GM12878 (cell line): ENCODE measurements at regions not wholly inside any gene's neighbourhood (a gene's known extent, or its start where the extent isn't known, plus 50 kb on each side); places are given as distances from the start of the nearest gene placed in this dataset.

ENCODE experiments used
- ATAC-seq: fragments of 200-7000 bp; cut with Tn5 transposase; 3 replicates; pipeline ENCODE4 v1.9.1; 2020; ENCODE audit warnings: mild to moderate bottlenecking, moderate library complexity
- BruUV-seq: library from RNA; stranded (reverse); fragments of 400-500 nt; replicated peaks from 2 replicates; lab custom pipeline; 2021; lab: Mats Ljungman, UMichigan
- CTCF ChIA-PET: fragments of 300-600 bp; sonication (Branson Sonifier 250); formaldehyde crosslinking; extraction: SDS; loops from one replicate; lab custom pipeline; 2021; ENCODE audit warnings: inconsistent platforms; lab: Yijun Ruan, JAX
- POLR2A ChIA-PET: fragments of 350-600 bp; formaldehyde crosslinking; extraction: SDS; loops from one replicate; lab custom pipeline; 2021; ENCODE audit warnings: inconsistent platforms; lab: Charles Lee
- RAD21 ChIA-PET: fragments of 300-600 bp; sonication (Branson Sonifier 250); formaldehyde crosslinking; loops from one replicate; lab custom pipeline; 2023; ENCODE audit warnings: antibody characterized with exemption; ENCODE audit not compliant: unreplicated experiment; lab: Charles Lee
- SMC1A ChIA-PET: fragments of 300-600 bp; sonication (Branson Sonifier 250); formaldehyde crosslinking; loops from one replicate; lab custom pipeline; 2023; ENCODE audit not compliant: unreplicated experiment, uncharacterized antibody; lab: Charles Lee
- DNase-seq: peaks from one replicate; pipeline ENCODE4 v3.0.0-alpha.2; 2011; ENCODE audit warnings: low read depth, low spot score
- FAIRE-seq: peaks from 3 replicates; lab custom pipeline; 2011; peaks lifted over from hg19 to GRCh38; lab: Jason Lieb, UNC
- H2AFZ ChIP-seq: 2 replicates; pipeline ENCODE4 v1.6.0; 2011; ENCODE audit warnings: low read depth, low read length, control low read depth; ENCODE audit not compliant: control insufficient read depth
- H3K27ac ChIP-seq: 2 replicates; pipeline ENCODE4 v1.5.1; 2011; ENCODE audit warnings: control low read depth; ENCODE audit not compliant: control insufficient read depth, insufficient read depth
- H3K27me3 ChIP-seq, 2 experiments: replicated peaks in 1 of 2; 2 replicates each; pipeline versions ENCODE4 v1.6.0 to v1.6.1; 2011; ENCODE audit warnings: low read length in 1 of 2; ENCODE audit not compliant: control insufficient read depth in 2 of 2, insufficient read depth in 2 of 2
- H3K36me3 ChIP-seq, 2 experiments: 2 replicates each; pipeline ENCODE4 v1.5.1; 2011; ENCODE audit warnings: low read length in 1 of 2; ENCODE audit not compliant: control insufficient read depth in 2 of 2, insufficient read depth in 2 of 2
- H3K4me1 ChIP-seq: 2 replicates; pipeline ENCODE4 v1.6.1; 2011; ENCODE audit warnings: mild to moderate bottlenecking, low read length, moderate library complexity, mixed read lengths; ENCODE audit not compliant: control insufficient read depth, insufficient read depth
- H3K4me2 ChIP-seq: 2 replicates; pipeline ENCODE4 v1.6.0; 2011; ENCODE audit warnings: control low read depth; ENCODE audit not compliant: control insufficient read depth, insufficient read depth
- H3K4me3 ChIP-seq: fragments of 200-600 bp; sonication (generic); 2 replicates; pipeline ENCODE4 v1.5.1; 2016
- H3K79me2 ChIP-seq: 2 replicates; pipeline ENCODE4 v1.6.0; 2011; ENCODE audit warnings: low read length; ENCODE audit not compliant: control insufficient read depth, insufficient read depth
- H3K9ac ChIP-seq: 2 replicates; pipeline ENCODE4 v1.8.0; 2011; ENCODE audit warnings: low read length, control low read depth, mixed read lengths; ENCODE audit not compliant: control insufficient read depth, insufficient read depth
- H3K9me3 ChIP-seq: replicated peaks from 3 replicates; pipeline ENCODE4 v1.5.1; 2011; ENCODE audit warnings: mild to moderate bottlenecking, low read length; ENCODE audit not compliant: control insufficient read depth, insufficient read depth
- H4K20me1 ChIP-seq: 2 replicates; pipeline ENCODE4 v1.6.0; 2011; ENCODE audit not compliant: control insufficient read depth, insufficient read depth
- EGR1 ChIP-seq, 2 experiments: IDR thresholded peaks; 1 replicate in 1 of 2; 2 replicates in 1 of 2; pipeline ENCODE4 v1.6.1; 2011 to 2012; ENCODE audit warnings: low read depth in 2 of 2, low read length in 2 of 2, borderline replicate concordance in 1 of 2, mild to moderate bottlenecking in 1 of 2, moderate library complexity in 1 of 2
- EZH2 ChIP-seq: IDR thresholded peaks from 2 replicates; pipeline ENCODE4 v1.6.1; 2012; ENCODE audit warnings: low read depth, mild to moderate bottlenecking, control low read depth, inconsistent platforms, low read length, borderline replicate concordance; ENCODE audit not compliant: control insufficient read depth
- HCFC1 ChIP-seq: fragments of 150-350 bp; IDR thresholded peaks from 2 replicates; pipeline ENCODE4 v1.6.1; 2014; ENCODE audit warnings: low read length
- HDGF ChIP-seq: fragments of 450-650 bp; IDR thresholded peaks from 2 replicates; pipeline ENCODE4 v1.6.1; 2016; ENCODE audit warnings: antibody characterized with exemption
- IKZF1 ChIP-seq: fragments of 450-650 bp; conservative IDR thresholded peaks from 2 replicates; pipeline ENCODE4 v1.6.1; 2017; ENCODE audit warnings: antibody characterized with exemption, mild to moderate bottlenecking
- MTA3 ChIP-seq: IDR thresholded peaks from 2 replicates; pipeline ENCODE4 v1.6.1; 2012; ENCODE audit warnings: low read length, inconsistent platforms, borderline replicate concordance
- MYC ChIP-seq: IDR thresholded peaks from 2 replicates; pipeline ENCODE4 v1.6.1; 2011; ENCODE audit warnings: mild to moderate bottlenecking, low read length, moderate library complexity, inconsistent platforms; ENCODE audit not compliant: insufficient read depth, insufficient replicate concordance, insufficient read length, severe bottlenecking
- NFYB ChIP-seq: IDR thresholded peaks from 2 replicates; pipeline ENCODE4 v1.6.1; 2011; ENCODE audit warnings: low read depth, mild to moderate bottlenecking, low read length, improper control_type of control experiment, moderate library complexity; ENCODE audit not compliant: insufficient read depth
- NR2C2 ChIP-seq: IDR thresholded peaks from 2 replicates; pipeline ENCODE4 v1.6.1; 2011; ENCODE audit warnings: borderline replicate concordance, low read depth; ENCODE audit not compliant: control insufficient read depth, insufficient read length
- POLR2A ChIP-seq: IDR thresholded peaks from 2 replicates; pipeline ENCODE4 v1.6.1; 2011; ENCODE audit warnings: low read depth, mild to moderate bottlenecking, low read length
- POLR2AphosphoS5 ChIP-seq: IDR thresholded peaks from 2 replicates; pipeline ENCODE4 v1.6.1; 2011; ENCODE audit warnings: mild to moderate bottlenecking, low read length, inconsistent platforms
- STAT1 ChIP-seq: fragments of 450-650 bp; conservative IDR thresholded peaks from 2 replicates; pipeline ENCODE4 v1.6.1; 2014; ENCODE audit warnings: antibody characterized with exemption, mild to moderate bottlenecking
- WRNIP1 ChIP-seq: IDR thresholded peaks from 2 replicates; pipeline ENCODE4 v1.6.1; 2011; ENCODE audit warnings: low read depth, low read length, improper control_type of control experiment, borderline replicate concordance
- ZBTB4 ChIP-seq: fragments of 450-650 bp; formaldehyde crosslinking; IDR thresholded peaks from 2 replicates; pipeline ENCODE4 v1.4.0; 2022; ENCODE audit warnings: mild to moderate bottlenecking, moderate library complexity
- ZNF207 ChIP-seq: fragments of 450-650 bp; IDR thresholded peaks from 2 replicates; pipeline ENCODE4 v1.6.1; 2014; ENCODE audit warnings: antibody characterized with exemption, mild to moderate bottlenecking, borderline replicate concordance
- ZNF217 ChIP-seq: fragments of 450-650 bp; IDR thresholded peaks from 2 replicates; pipeline ENCODE4 v1.6.1; 2017; ENCODE audit warnings: antibody characterized with exemption, mild to moderate bottlenecking
- WGBS: methylation state at CpG from one replicate; pipeline ENCODE4 v1.1.6; 2016; ENCODE audit warnings: low lambda C conversion rate; ENCODE audit not compliant: insufficient replicate concordance, insufficient coverage; ENCODE audit errors: missing lambda C conversion rate; 5-methylcytosine and 5-hydroxymethylcytosine counted together
- in situ Hi-C: fragments of 300-500 bp; cut with MboI; formaldehyde crosslinking; loops from 9 replicates; pipeline ENCODE4 v1.14.3; 2018; ENCODE audit warnings: mixed read lengths
- intact Hi-C: fragments of 100-400 bp; cut with micrococcal nuclease; formaldehyde crosslinking; loops from one replicate; pipeline ENCODE4 v1.14.2; 2022; ENCODE audit not compliant: unreplicated experiment

GRCh38 chr4:52290466-52290865, 239.4 kb downstream of the SPATA18 start (continued):
- TF ChIP-seq EGR1 (IDR thresholded peaks at IDR 0.05; ENCODE audit: borderline replicate concordance in 1 of 2, low read depth in 2 of 2, low read length in 2 of 2) (no peak), MYC (no peak)

- DNase-seq (no peak), ATAC-seq (no peak), FAIRE-seq (no peak)
- Histone ChIP-seq H3K4me1 (no peaks in the 10 kb centered on the region), H4K20me1 (no peaks in the 10 kb centered on the region), H3K4me3 (no peak overlapping the region), H3K27me3 (no peaks in the 10 kb centered on the region), H3K9ac (no peak overlapping the region), H3K36me3 (no peaks in the 10 kb centered on the region), H3K9me3 (no peaks in the 10 kb centered on the region), H3K79me2 (no peaks in the 10 kb centered on the region), H2AFZ (no peak overlapping the region), H3K27ac (no peak overlapping the region), H3K4me2 (no peak overlapping the region)
- BruUV-seq: no TSS peak
- ChIA-PET CTCF (no interaction called here), RAD21 (no interaction called here), SMC1A (no interaction called here), POLR2A (no interaction called here)
- intact Hi-C loops (no loop called here), in situ Hi-C loops (no loop called here)
- TF ChIP-seq STAT1: no peak
Measured at GRCh38 chr4:52292245-52292644, 241.1 kb downstream of the SPATA18 start.

- intact Hi-C loops (no loop called here), in situ Hi-C loops (no loop called here)
- POLR2A ChIA-PET: no interaction called here
- H3K4me1 ChIP-seq: no peaks in the 10 kb centered on the region
- ATAC-seq (no peak), DNase-seq (no peak), FAIRE-seq (no peak)
- no peak overlapping the region for H2AFZ ChIP-seq
- H3K27ac ChIP-seq: no peak overlapping the region
- CTCF ChIA-PET: interaction anchor here (0.6 kb wide), 1 partner anchor 1718 kb away, joined by 3 read pairs; no protein-coding TSS in a partner anchor
- SMC1A ChIA-PET: interaction anchor here (1.2 kb wide), 1 partner anchor 155 kb away, joined by 3 read pairs; no protein-coding TSS in a partner anchor
- no TSS peak for BruUV-seq
- RAD21 ChIA-PET: no interaction called here
- no peaks in the 10 kb centered on the region for H3K27me3 ChIP-seq
- H3K36me3 ChIP-seq: no peaks in the 10 kb centered on the region
- no peak overlapping the region for H3K4me2 ChIP-seq
- 0% methylated on average over 2 of the region's 2 CpGs for WGBS
- H3K9me3 ChIP-seq: no peaks in the 10 kb centered on the region
- H3K4me3 ChIP-seq: no peak overlapping the region
- H3K9ac ChIP-seq: no peak overlapping the region
- no peaks in the 10 kb centered on the region for H3K79me2 ChIP-seq
- H4K20me1 ChIP-seq: no peaks in the 10 kb centered on the region
- TF ChIP-seq WRNIP1 (no peak), MTA3 (no peak), NFYB (no peak), IKZF1 (no peak), NR2C2 (no peak), ZNF207 (no peak), POLR2AphosphoS5 (no peak), EZH2 (no peak), ZBTB4 (no peak), HDGF (no peak), POLR2A (no peak), HCFC1 (no peak), ZNF217 (no peak)
Measured at GRCh38 chr4:52296341-52296740, 245.2 kb downstream of the SPATA18 start.
